ENCODE measurements at regions not wholly inside any gene's neighbourhood (a gene's known extent, or its start where the extent isn't known, plus 50 kb on each side); places are given as distances from the start of the nearest gene placed in this dataset.

DNA sequence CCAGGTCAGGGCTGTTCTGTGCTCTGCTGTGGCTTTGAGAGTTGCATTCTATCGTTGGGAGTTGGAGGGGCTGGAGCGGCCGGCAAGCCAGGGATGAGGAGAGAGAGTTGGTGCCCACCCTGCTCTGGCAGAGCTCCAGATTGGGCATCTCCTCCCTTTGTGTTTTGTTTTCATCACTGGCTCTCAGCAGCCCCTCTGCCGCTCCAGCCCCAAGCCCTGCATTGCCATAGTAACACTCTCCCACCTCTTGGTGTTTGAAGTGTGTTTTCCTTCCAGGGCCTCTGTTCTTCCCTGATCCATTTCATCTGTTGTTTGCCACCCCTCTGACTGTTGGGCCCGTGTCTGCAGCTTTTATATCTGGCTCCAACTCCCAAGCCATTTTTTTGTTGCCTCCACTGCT, 152.7 kb downstream of the URB2 start:
- Histone ChIP-seq H3K9ac (ENCODE audit: low read depth in 1 of 2, low read length in 2 of 2) (no peak overlapping the region), H3K4me3 (ENCODE audit: low read depth in 1 of 3, low read length in 3 of 3) (no peak overlapping the region), H3K27me3 (ENCODE audit: control insufficient read depth in 4 of 4, insufficient read depth in 4 of 4, low read length in 3 of 4) (no peaks in the 10 kb centered on the region), H3K27ac (ENCODE audit: low read depth in 1 of 2, low read length in 2 of 2) (no peak overlapping the region), H3K9me3 (ENCODE audit: control insufficient read depth in 4 of 4, low read length in 3 of 4) (no peaks in the 10 kb centered on the region), H3K36me3 (ENCODE audit: control insufficient read depth in 4 of 4, insufficient read depth in 3 of 4, low read depth in 1 of 4, low read length in 3 of 4) (no peaks in the 10 kb centered on the region), H3K4me1 (ENCODE audit: control insufficient read depth in 4 of 4, insufficient read depth in 4 of 4, low read length in 3 of 4) (no peaks in the 10 kb centered on the region)
- WGBS: 71% methylated on average over 5 of the region's 5 CpGs
- TF ChIP-seq TAF1 (conservative IDR thresholded peaks at IDR 0.05) (no peak), HNF4A (conservative IDR thresholded peaks at IDR 0.05) (no peak), RXRA (IDR thresholded peaks at IDR 0.05) (no peak), NR2F2 (IDR thresholded peaks at IDR 0.05) (no peak), HNF4G (IDR thresholded peaks at IDR 0.05) (no peak), JUND (IDR thresholded peaks at IDR 0.05) (no peak)
- TF ChIP-seq, protein P1, sequence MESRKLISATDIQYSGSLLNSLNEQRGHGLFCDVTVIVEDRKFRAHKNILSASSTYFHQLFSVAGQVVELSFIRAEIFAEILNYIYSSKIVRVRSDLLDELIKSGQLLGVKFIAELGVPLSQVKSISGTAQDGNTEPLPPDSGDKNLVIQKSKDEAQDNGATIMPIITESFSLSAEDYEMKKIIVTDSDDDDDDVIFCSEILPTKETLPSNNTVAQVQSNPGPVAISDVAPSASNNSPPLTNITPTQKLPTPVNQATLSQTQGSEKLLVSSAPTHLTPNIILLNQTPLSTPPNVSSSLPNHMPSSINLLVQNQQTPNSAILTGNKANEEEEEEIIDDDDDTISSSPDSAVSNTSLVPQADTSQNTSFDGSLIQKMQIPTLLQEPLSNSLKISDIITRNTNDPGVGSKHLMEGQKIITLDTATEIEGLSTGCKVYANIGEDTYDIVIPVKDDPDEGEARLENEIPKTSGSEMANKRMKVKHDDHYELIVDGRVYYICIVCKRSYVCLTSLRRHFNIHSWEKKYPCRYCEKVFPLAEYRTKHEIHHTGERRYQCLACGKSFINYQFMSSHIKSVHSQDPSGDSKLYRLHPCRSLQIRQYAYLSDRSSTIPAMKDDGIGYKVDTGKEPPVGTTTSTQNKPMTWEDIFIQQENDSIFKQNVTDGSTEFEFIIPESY (IDR thresholded peaks at IDR 0.05): no peak
- DNase-seq (ENCODE audit: low spot score): no peak

DNA sequence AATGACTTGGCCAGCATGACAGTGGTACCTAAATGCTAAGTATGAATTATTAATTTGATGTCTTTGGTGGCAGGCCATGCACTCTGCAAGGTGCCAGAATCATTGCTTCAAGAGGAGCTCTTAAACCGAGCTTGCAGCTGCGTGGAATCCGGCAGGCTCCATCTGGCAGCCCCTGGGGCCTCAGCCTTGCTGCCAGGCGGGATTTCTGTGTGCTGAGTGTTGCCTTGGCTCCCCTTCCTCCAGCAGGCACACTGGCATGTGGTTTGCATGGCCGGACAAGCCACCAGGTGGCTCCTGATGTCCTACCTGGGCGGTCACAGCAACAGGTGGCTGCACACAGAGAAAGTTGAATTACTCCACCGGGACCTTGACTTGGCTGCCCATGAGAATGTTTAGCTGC, 155.4 kb downstream of the URB2 start:
- Histone ChIP-seq H3K4me1 (ENCODE audit: control insufficient read depth in 4 of 4, insufficient read depth in 4 of 4, low read length in 3 of 4) (peaks cover 0 to 2% (median 0%) of the 10 kb centered on the region in 4 donors), H3K27me3 (ENCODE audit: control insufficient read depth in 4 of 4, insufficient read depth in 4 of 4, low read length in 3 of 4) (no peaks in the 10 kb centered on the region), H3K27ac (ENCODE audit: low read depth in 1 of 2, low read length in 2 of 2) (no peak overlapping the region), H3K36me3 (ENCODE audit: control insufficient read depth in 4 of 4, insufficient read depth in 3 of 4, low read depth in 1 of 4, low read length in 3 of 4) (no peaks in the 10 kb centered on the region), H3K9me3 (ENCODE audit: control insufficient read depth in 4 of 4, low read length in 3 of 4) (no peaks in the 10 kb centered on the region), H3K4me3 (ENCODE audit: low read depth in 1 of 3, low read length in 3 of 3) (no peak overlapping the region), H3K9ac (ENCODE audit: low read depth in 1 of 2, low read length in 2 of 2) (no peak overlapping the region)
- 58% methylated on average over 7 of the region's 7 CpGs for WGBS
- TF ChIP-seq YY1 (IDR thresholded peaks at IDR 0.05): no peak
- TF ChIP-seq, protein P2, sequence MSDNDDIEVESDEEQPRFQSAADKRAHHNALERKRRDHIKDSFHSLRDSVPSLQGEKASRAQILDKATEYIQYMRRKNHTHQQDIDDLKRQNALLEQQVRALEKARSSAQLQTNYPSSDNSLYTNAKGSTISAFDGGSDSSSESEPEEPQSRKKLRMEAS (IDR thresholded peaks at IDR 0.05): no peak
- TF ChIP-seq, protein P1 (IDR thresholded peaks at IDR 0.05): no peak
- no peak for TF ChIP-seq FOXA1 (IDR thresholded peaks at IDR 0.05)
- no peak for TF ChIP-seq EGR1 (IDR thresholded peaks at IDR 0.05; ENCODE audit: low read depth in 2 of 2)
- TF ChIP-seq, protein P3, sequence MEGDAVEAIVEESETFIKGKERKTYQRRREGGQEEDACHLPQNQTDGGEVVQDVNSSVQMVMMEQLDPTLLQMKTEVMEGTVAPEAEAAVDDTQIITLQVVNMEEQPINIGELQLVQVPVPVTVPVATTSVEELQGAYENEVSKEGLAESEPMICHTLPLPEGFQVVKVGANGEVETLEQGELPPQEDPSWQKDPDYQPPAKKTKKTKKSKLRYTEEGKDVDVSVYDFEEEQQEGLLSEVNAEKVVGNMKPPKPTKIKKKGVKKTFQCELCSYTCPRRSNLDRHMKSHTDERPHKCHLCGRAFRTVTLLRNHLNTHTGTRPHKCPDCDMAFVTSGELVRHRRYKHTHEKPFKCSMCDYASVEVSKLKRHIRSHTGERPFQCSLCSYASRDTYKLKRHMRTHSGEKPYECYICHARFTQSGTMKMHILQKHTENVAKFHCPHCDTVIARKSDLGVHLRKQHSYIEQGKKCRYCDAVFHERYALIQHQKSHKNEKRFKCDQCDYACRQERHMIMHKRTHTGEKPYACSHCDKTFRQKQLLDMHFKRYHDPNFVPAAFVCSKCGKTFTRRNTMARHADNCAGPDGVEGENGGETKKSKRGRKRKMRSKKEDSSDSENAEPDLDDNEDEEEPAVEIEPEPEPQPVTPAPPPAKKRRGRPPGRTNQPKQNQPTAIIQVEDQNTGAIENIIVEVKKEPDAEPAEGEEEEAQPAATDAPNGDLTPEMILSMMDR (IDR thresholded peaks at IDR 0.05; ENCODE audit: low read depth, low read length, missing input control): peak; percentile 34
- no peak for TF ChIP-seq RXRA (IDR thresholded peaks at IDR 0.05)
- TF ChIP-seq, protein P4, sequence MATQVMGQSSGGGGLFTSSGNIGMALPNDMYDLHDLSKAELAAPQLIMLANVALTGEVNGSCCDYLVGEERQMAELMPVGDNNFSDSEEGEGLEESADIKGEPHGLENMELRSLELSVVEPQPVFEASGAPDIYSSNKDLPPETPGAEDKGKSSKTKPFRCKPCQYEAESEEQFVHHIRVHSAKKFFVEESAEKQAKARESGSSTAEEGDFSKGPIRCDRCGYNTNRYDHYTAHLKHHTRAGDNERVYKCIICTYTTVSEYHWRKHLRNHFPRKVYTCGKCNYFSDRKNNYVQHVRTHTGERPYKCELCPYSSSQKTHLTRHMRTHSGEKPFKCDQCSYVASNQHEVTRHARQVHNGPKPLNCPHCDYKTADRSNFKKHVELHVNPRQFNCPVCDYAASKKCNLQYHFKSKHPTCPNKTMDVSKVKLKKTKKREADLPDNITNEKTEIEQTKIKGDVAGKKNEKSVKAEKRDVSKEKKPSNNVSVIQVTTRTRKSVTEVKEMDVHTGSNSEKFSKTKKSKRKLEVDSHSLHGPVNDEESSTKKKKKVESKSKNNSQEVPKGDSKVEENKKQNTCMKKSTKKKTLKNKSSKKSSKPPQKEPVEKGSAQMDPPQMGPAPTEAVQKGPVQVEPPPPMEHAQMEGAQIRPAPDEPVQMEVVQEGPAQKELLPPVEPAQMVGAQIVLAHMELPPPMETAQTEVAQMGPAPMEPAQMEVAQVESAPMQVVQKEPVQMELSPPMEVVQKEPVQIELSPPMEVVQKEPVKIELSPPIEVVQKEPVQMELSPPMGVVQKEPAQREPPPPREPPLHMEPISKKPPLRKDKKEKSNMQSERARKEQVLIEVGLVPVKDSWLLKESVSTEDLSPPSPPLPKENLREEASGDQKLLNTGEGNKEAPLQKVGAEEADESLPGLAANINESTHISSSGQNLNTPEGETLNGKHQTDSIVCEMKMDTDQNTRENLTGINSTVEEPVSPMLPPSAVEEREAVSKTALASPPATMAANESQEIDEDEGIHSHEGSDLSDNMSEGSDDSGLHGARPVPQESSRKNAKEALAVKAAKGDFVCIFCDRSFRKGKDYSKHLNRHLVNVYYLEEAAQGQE (IDR thresholded peaks at IDR 0.05): no peak
- TF ChIP-seq RAD21 (IDR thresholded peaks at IDR 0.05): peak; percentile 69 to 82
- no peak for TF ChIP-seq NR2F2 (IDR thresholded peaks at IDR 0.05)
- TF ChIP-seq GABPA (IDR thresholded peaks at IDR 0.05 in 1 of 2, conservative IDR thresholded peaks at IDR 0.05 in 1 of 2): no peak
- DNase-seq (ENCODE audit: low spot score): no peak

Data from liver (tissue), 8 donors.